Astrocyte (in vitro differentiated cells and primary cell): ENCODE measurements at regions not wholly inside any gene's neighbourhood (a gene's known extent, or its start where the extent isn't known, plus 50 kb on each side); places are given as distances from the start of the nearest gene placed in this dataset.

Experiments
- DNase-seq: peaks from one replicate; pipeline ENCODE4 v3.0.0-alpha.2; 2010; ENCODE audit warnings: low read depth
- FAIRE-seq: peaks from 2 replicates; lab custom pipeline; 2011; peaks lifted over from hg19 to GRCh38; lab: Jason Lieb, UNC
- H2AFZ ChIP-seq: 2 replicates; pipeline ENCODE4 v1.6.0; 2012; ENCODE audit warnings: low read depth, low read length, inconsistent platforms
- H3K27ac ChIP-seq: 2 replicates; pipeline ENCODE4 v1.5.1; 2011; ENCODE audit warnings: low read depth, low read length, inconsistent platforms
- H3K27me3 ChIP-seq: 2 replicates; pipeline ENCODE4 v1.6.0; 2011; ENCODE audit warnings: low read length, inconsistent platforms; ENCODE audit not compliant: insufficient read depth
- H3K36me3 ChIP-seq: 2 replicates; pipeline ENCODE4 v1.5.1; 2011; ENCODE audit warnings: low read length, inconsistent platforms; ENCODE audit not compliant: insufficient read depth
- H3K4me1 ChIP-seq: 2 replicates; pipeline ENCODE4 v1.5.1; 2011; ENCODE audit warnings: low read length, inconsistent platforms; ENCODE audit not compliant: insufficient read depth
- H3K4me2 ChIP-seq: 2 replicates; pipeline ENCODE4 v1.6.0; 2012; ENCODE audit warnings: low read length, inconsistent platforms
- H3K4me3 ChIP-seq: 2 replicates; pipeline ENCODE4 v1.5.1; 2011; ENCODE audit warnings: low read depth, mild to moderate bottlenecking, low read length, inconsistent platforms; ENCODE audit not compliant: insufficient read depth
- H3K79me2 ChIP-seq: 2 replicates; pipeline ENCODE4 v1.6.0; 2012; ENCODE audit warnings: mild to moderate bottlenecking, low read length, inconsistent platforms; ENCODE audit not compliant: insufficient read depth
- H3K9ac ChIP-seq: 2 replicates; pipeline ENCODE4 v1.6.0; 2012; ENCODE audit warnings: mild to moderate bottlenecking, low read length, inconsistent platforms
- H3K9me3 ChIP-seq: 2 replicates; pipeline ENCODE4 v1.5.1; 2012; ENCODE audit warnings: low read depth, mild to moderate bottlenecking, low read length, inconsistent platforms; ENCODE audit not compliant: insufficient read depth
- H4K20me1 ChIP-seq: 2 replicates; pipeline ENCODE4 v1.6.0; 2012; ENCODE audit warnings: low read length, inconsistent platforms; ENCODE audit not compliant: insufficient read depth
- H3K27ac Mint-ChIP-seq: one replicate; pipeline ENCODE4 v1.8.0; 2021; ENCODE audit warnings: mild to moderate bottlenecking, mixed read lengths; ENCODE audit not compliant: unreplicated experiment
- H3K27me3 Mint-ChIP-seq: one replicate; pipeline ENCODE4 v1.8.0; 2021; ENCODE audit warnings: low read depth, mixed read lengths; ENCODE audit not compliant: unreplicated experiment
- H3K36me3 Mint-ChIP-seq: one replicate; pipeline ENCODE4 v1.8.0; 2021; ENCODE audit warnings: low read depth, mixed read lengths; ENCODE audit not compliant: unreplicated experiment
- H3K4me1 Mint-ChIP-seq: one replicate; pipeline ENCODE4 v1.8.0; 2021; ENCODE audit warnings: low read depth, mixed read lengths; ENCODE audit not compliant: unreplicated experiment
- H3K4me3 Mint-ChIP-seq: one replicate; pipeline ENCODE4 v1.8.0; 2021; ENCODE audit warnings: mild to moderate bottlenecking, moderate library complexity, mixed read lengths; ENCODE audit not compliant: unreplicated experiment
- H3K9me3 Mint-ChIP-seq: one replicate; pipeline ENCODE4 v1.8.0; 2021; ENCODE audit warnings: mild to moderate bottlenecking, mixed read lengths; ENCODE audit not compliant: unreplicated experiment
- CTCF ChIP-seq: IDR thresholded peaks from 2 replicates; pipeline ENCODE4 v1.5.1; 2011; ENCODE audit warnings: low read depth, mild to moderate bottlenecking, inconsistent platforms, low read length, moderate library complexity; ENCODE audit not compliant: insufficient read depth
- EZH2 ChIP-seq: IDR thresholded peaks from 2 replicates; pipeline ENCODE4 v1.6.1; 2012; ENCODE audit warnings: mild to moderate bottlenecking, low read length, inconsistent platforms; ENCODE audit not compliant: insufficient read depth

GRCh38 chr16:72568502-72568901, 396.5 kb upstream of the PMFBP1 start:
- Histone ChIP-seq H3K79me2 (no peaks in the 10 kb centered on the region), H4K20me1 (no peaks in the 10 kb centered on the region), H3K9ac (no peak overlapping the region), H3K27ac (no peak overlapping the region), H3K4me2 (no peak overlapping the region), H3K9me3 (no peaks in the 10 kb centered on the region), H3K27me3 (no peaks in the 10 kb centered on the region), H3K36me3 (no peaks in the 10 kb centered on the region), H3K4me1 (no peaks in the 10 kb centered on the region), H2AFZ (no peak overlapping the region), H3K4me3 (no peak overlapping the region)
- TF ChIP-seq CTCF = no peak
- TF ChIP-seq EZH2 = no peak
- Mint-ChIP-seq H3K4me1 (no peaks in the 10 kb centered on the region), H3K27ac (no peak overlapping the region), H3K27me3 (no peaks in the 10 kb centered on the region), H3K4me3 (no peak overlapping the region), H3K36me3 (no peaks in the 10 kb centered on the region), H3K9me3 (peaks cover 2% of the 10 kb centered on the region)
- DNase-seq = no peak
- FAIRE-seq = peak; percentile 41

- Histone ChIP-seq H3K4me1 (no peaks in the 10 kb centered on the region), H4K20me1 (no peaks in the 10 kb centered on the region), H3K9me3 (no peaks in the 10 kb centered on the region), H3K36me3 (no peaks in the 10 kb centered on the region), H3K9ac (no peak overlapping the region), H2AFZ (no peak overlapping the region), H3K4me2 (no peak overlapping the region), H3K27me3 (no peaks in the 10 kb centered on the region), H3K79me2 (no peaks in the 10 kb centered on the region), H3K4me3 (no peak overlapping the region), H3K27ac (no peak overlapping the region)
- FAIRE-seq (no peak), DNase-seq (no peak)
- Mint-ChIP-seq H3K4me1 (no peaks in the 10 kb centered on the region), H3K27ac (no peak overlapping the region), H3K9me3 (no peaks in the 10 kb centered on the region), H3K4me3 (no peak overlapping the region), H3K27me3 (no peaks in the 10 kb centered on the region), H3K36me3 (no peaks in the 10 kb centered on the region)
- TF ChIP-seq EZH2 = no peak
- no peak for TF ChIP-seq CTCF
Observed at GRCh38 chr16:72566174-72566573, 394.2 kb upstream of the PMFBP1 start.

- no peaks in the 10 kb centered on the region for H3K27me3 Mint-ChIP-seq
- Histone ChIP-seq H2AFZ (no peak overlapping the region), H4K20me1 (no peaks in the 10 kb centered on the region), H3K9me3 (no peaks in the 10 kb centered on the region), H3K27ac (no peak overlapping the region), H3K9ac (no peak overlapping the region), H3K4me1 (no peaks in the 10 kb centered on the region), H3K79me2 (no peaks in the 10 kb centered on the region), H3K27me3 (no peaks in the 10 kb centered on the region), H3K36me3 (no peaks in the 10 kb centered on the region), H3K4me3 (no peak overlapping the region), H3K4me2 (no peak overlapping the region)
- no peaks in the 10 kb centered on the region for H3K4me1 Mint-ChIP-seq
- H3K9me3 Mint-ChIP-seq = no peaks in the 10 kb centered on the region
- no peak for FAIRE-seq
- no peak overlapping the region for H3K27ac Mint-ChIP-seq
- no peak overlapping the region for H3K4me3 Mint-ChIP-seq
- no peak for DNase-seq
- no peak for TF ChIP-seq CTCF
- no peak for TF ChIP-seq EZH2
- H3K36me3 Mint-ChIP-seq = no peaks in the 10 kb centered on the region
Observed at GRCh38 chr16:72565106-72565505, 393.2 kb upstream of the PMFBP1 start.
